Fibroblast of lung (primary cell): ENCODE measurements at regions not wholly inside any gene's neighbourhood (a gene's known extent, or its start where the extent isn't known, plus 50 kb on each side); places are given as distances from the start of the nearest gene placed in this dataset.

Source experiments
- DNase-seq, 2 donors: peaks; one replicate each; pipeline versions ENCODE4 v3.0.0 to v3.0.0-alpha.2; 2010; ENCODE audit warnings: low read depth in 2 of 2
- H2AFZ ChIP-seq: 2 replicates; pipeline ENCODE4 v1.5.1; 2012; ENCODE audit warnings: low read length, control low read depth, inconsistent platforms
- H3K27ac ChIP-seq: 2 replicates; pipeline ENCODE4 v1.5.1; 2011; ENCODE audit warnings: low read length, control low read depth; ENCODE audit not compliant: insufficient read depth
- H3K27me3 ChIP-seq: 2 replicates; pipeline ENCODE4 v1.5.1; 2011; ENCODE audit warnings: mild to moderate bottlenecking, low read length; ENCODE audit not compliant: control insufficient read depth, insufficient read depth
- H3K36me3 ChIP-seq: 2 replicates; pipeline ENCODE4 v1.5.1; 2011; ENCODE audit warnings: low read length; ENCODE audit not compliant: control insufficient read depth, insufficient read depth
- H3K4me1 ChIP-seq: 2 replicates; pipeline ENCODE4 v1.5.1; 2011; ENCODE audit warnings: low read length; ENCODE audit not compliant: control insufficient read depth, insufficient read depth; ENCODE audit errors: extremely low read depth
- H3K4me2 ChIP-seq: 2 replicates; pipeline ENCODE4 v1.5.1; 2011; ENCODE audit warnings: low read length, control low read depth; ENCODE audit not compliant: insufficient read depth; ENCODE audit errors: extremely low read depth
- H3K4me3 ChIP-seq, 4 experiments: fragments of 200-600 bp in 1 of 4; sonication (generic) in 1 of 4; replicated peaks in 1 of 4; 2 replicates each; pipeline ENCODE4 v1.5.1; 2011 to 2016; ENCODE audit warnings: low read length in 4 of 4, low read depth in 3 of 4, mild to moderate bottlenecking in 3 of 4, control low read depth in 2 of 4, inconsistent platforms in 1 of 4, mixed read lengths in 1 of 4; ENCODE audit not compliant: insufficient read depth in 1 of 4; ENCODE audit errors: control extremely low read depth in 1 of 4
- H3K79me2 ChIP-seq: 2 replicates; pipeline ENCODE4 v1.5.1; 2012; ENCODE audit warnings: mild to moderate bottlenecking, low read length, inconsistent platforms; ENCODE audit not compliant: control insufficient read depth, insufficient read depth
- H3K9ac ChIP-seq: 2 replicates; pipeline ENCODE4 v1.5.1; 2011; ENCODE audit warnings: mild to moderate bottlenecking, low read length, control low read depth; ENCODE audit not compliant: insufficient read depth
- H3K9me3 ChIP-seq: 2 replicates; pipeline ENCODE4 v1.5.1; 2012; ENCODE audit warnings: low read depth, low read length; ENCODE audit not compliant: control insufficient read depth, insufficient read depth
- H4K20me1 ChIP-seq: 2 replicates; pipeline ENCODE4 v1.5.1; 2011; ENCODE audit warnings: low read length; ENCODE audit not compliant: control insufficient read depth, insufficient read depth; ENCODE audit errors: extremely low read depth
- CTCF ChIP-seq, 2 donors: IDR thresholded peaks in 1 of 2; conservative IDR thresholded peaks in 1 of 2; 1 replicate in 1 of 2; 2 replicates in 1 of 2; pipeline ENCODE4 v1.5.1; 2011 to 2012; ENCODE audit warnings: low read length in 2 of 2, control low read depth in 1 of 2, inconsistent platforms in 1 of 2, low read depth in 1 of 2, mild to moderate bottlenecking in 1 of 2
- EZH2 ChIP-seq: IDR thresholded peaks from 2 replicates; pipeline ENCODE4 v1.5.1; 2012; ENCODE audit warnings: low read length, control low read depth, mild to moderate bottlenecking; ENCODE audit errors: missing control alignments

GRCh38 chr17:14409292-14409691 lies 108.4 kb downstream of the HS3ST3B1 start:
- Histone ChIP-seq H3K4me3 (no peak overlapping the region), H3K36me3 (no peaks in the 10 kb centered on the region), H3K27me3 (no peaks in the 10 kb centered on the region), H3K9me3 (no peaks in the 10 kb centered on the region), H3K27ac (no peak overlapping the region), H3K4me2 (no peak overlapping the region), H4K20me1 (no peaks in the 10 kb centered on the region), H3K4me1 (no peaks in the 10 kb centered on the region), H3K9ac (no peak overlapping the region), H3K79me2 (no peaks in the 10 kb centered on the region), H2AFZ (no peak overlapping the region)
- DNase-seq = no peak
- TF ChIP-seq CTCF (conservative IDR thresholded peaks at IDR 0.05 in 1 of 2, IDR thresholded peaks at IDR 0.05 in 1 of 2; ENCODE audit: low read depth in 1 of 2, low read length in 2 of 2) (no peak), EZH2 (no peak)

- no peaks in the 10 kb centered on the region for H3K27me3 ChIP-seq
- no peak for DNase-seq
Observed at GRCh38 chr17:14407541-14407940, 106.7 kb downstream of the HS3ST3B1 start.

GRCh38 chr17:14405189-14405588 lies 104.3 kb downstream of the HS3ST3B1 start:
- Histone ChIP-seq H4K20me1 (no peaks in the 10 kb centered on the region), H3K79me2 (no peaks in the 10 kb centered on the region), H3K4me1 (no peaks in the 10 kb centered on the region), H3K4me3 (no peak overlapping the region), H3K27me3 (no peaks in the 10 kb centered on the region), H3K9me3 (no peaks in the 10 kb centered on the region), H2AFZ (no peak overlapping the region), H3K36me3 (no peaks in the 10 kb centered on the region), H3K4me2 (no peak overlapping the region), H3K9ac (no peak overlapping the region), H3K27ac (no peak overlapping the region)
- no peak for TF ChIP-seq CTCF (conservative IDR thresholded peaks at IDR 0.05 in 1 of 2, IDR thresholded peaks at IDR 0.05 in 1 of 2; ENCODE audit: low read depth in 1 of 2, low read length in 2 of 2)
- no peak for TF ChIP-seq EZH2
- no peak for DNase-seq

More at GRCh38 chr17:14407541-14407940, 106.7 kb downstream of the HS3ST3B1 start:
- Histone ChIP-seq H3K9me3 (no peaks in the 10 kb centered on the region), H3K4me2 (no peak overlapping the region), H3K4me3 (no peak overlapping the region), H3K9ac (no peak overlapping the region), H3K4me1 (no peaks in the 10 kb centered on the region), H3K27ac (no peak overlapping the region), H4K20me1 (no peaks in the 10 kb centered on the region), H2AFZ (no peak overlapping the region), H3K79me2 (no peaks in the 10 kb centered on the region), H3K36me3 (no peaks in the 10 kb centered on the region)
- TF ChIP-seq EZH2 (no peak), CTCF (conservative IDR thresholded peaks at IDR 0.05 in 1 of 2, IDR thresholded peaks at IDR 0.05 in 1 of 2; ENCODE audit: low read depth in 1 of 2, low read length in 2 of 2) (no peak)
